ENCODE measurements at regions not wholly inside any gene's neighbourhood (a gene's known extent, or its start where the extent isn't known, plus 50 kb on each side); places are given as distances from the start of the nearest gene placed in this dataset.

DNA sequence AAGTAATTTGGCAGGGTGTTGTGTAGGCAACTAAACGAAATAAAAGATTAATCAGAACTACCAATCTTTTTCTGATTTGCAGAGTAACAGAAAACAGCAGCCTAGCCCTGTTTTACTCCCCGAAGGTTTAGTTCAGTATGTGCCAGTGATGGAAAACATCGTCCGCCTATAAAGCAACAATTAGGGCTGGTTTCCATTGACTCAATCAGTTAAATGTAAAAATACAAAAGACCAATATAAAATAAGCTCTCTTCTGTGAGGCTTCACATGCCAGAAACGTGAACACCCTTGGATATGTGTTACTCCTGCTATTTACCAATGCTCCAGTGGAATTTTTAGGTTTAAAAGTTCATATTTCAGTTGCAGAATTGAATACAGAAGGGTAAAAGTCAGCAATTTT, 210.5 kb upstream of the RSPO3 start:
- Histone ChIP-seq H2BK5ac (ENCODE audit: insufficient read length, low read length) (no peak overlapping the region), H3K23me2 (ENCODE audit: insufficient read length, low read depth, low read length, poor library complexity, severe bottlenecking) (no peaks in the 10 kb centered on the region), H3K27me3 (ENCODE audit: insufficient read depth, low read length) (no peaks in the 10 kb centered on the region), H4K8ac (replicated peaks; ENCODE audit: insufficient read length, low read depth, low read length) (no peak overlapping the region), H3K79me2 (ENCODE audit: insufficient read depth, low read length) (no peaks in the 10 kb centered on the region), H2BK12ac (ENCODE audit: insufficient read length, low read depth, low read length) (no peak overlapping the region), H4K20me1 (ENCODE audit: control insufficient read depth, insufficient read depth, insufficient read length) (no peaks in the 10 kb centered on the region), H3K56ac (ENCODE audit: insufficient read length, low read depth, low read length) (no peak overlapping the region), H4K91ac (ENCODE audit: insufficient read length, low read depth, low read length) (no peak overlapping the region), H3K4ac (ENCODE audit: low read depth, low read length) (no peak overlapping the region), H3K4me2 (ENCODE audit: insufficient read depth, insufficient read length, low read length) (no peak overlapping the region), H3K9ac (ENCODE audit: extremely low read depth, insufficient read length, low read length) (no peak overlapping the region), H2BK15ac (ENCODE audit: low read depth, low read length) (no peak overlapping the region), H2BK120ac (ENCODE audit: low read depth, low read length, poor library complexity, severe bottlenecking) (no peak overlapping the region), H3K18ac (ENCODE audit: insufficient read length, low read depth, low read length) (no peak overlapping the region), H2AFZ (ENCODE audit: low read length) (no peak overlapping the region), H3K4me1 (ENCODE audit: insufficient read depth, low read length) (no peaks in the 10 kb centered on the region), H2BK20ac (ENCODE audit: low read depth, low read length, poor library complexity, severe bottlenecking) (no peak overlapping the region), H3K79me1 (ENCODE audit: insufficient read depth, low read depth, low read length, poor library complexity, severe bottlenecking) (no peaks in the 10 kb centered on the region), H3T11ph (ENCODE audit: low read length) (no peak overlapping the region), H3K23ac (ENCODE audit: insufficient read length, low read depth, low read length) (no peak overlapping the region), H4K5ac (ENCODE audit: insufficient read length, low read depth, low read length) (no peak overlapping the region), H3K27ac (ENCODE audit: insufficient read length, low read depth, low read length) (no peak overlapping the region), H3K9me3 (ENCODE audit: control insufficient read depth, low read depth, low read length) (no peaks in the 10 kb centered on the region), H2AK5ac (ENCODE audit: insufficient read length, low read length) (no peak overlapping the region), H3K14ac (ENCODE audit: insufficient read depth, low read length) (no peak overlapping the region)
- Mint-ChIP-seq H3K4me1 (no peaks in the 10 kb centered on the region), H3K27ac (no peak overlapping the region), H3K9me3 (peaks cover 0 to 2% of the 10 kb centered on the region in 2 experiments; a peak in 1 of 5 replicates), H3K27me3 (ENCODE audit: low read depth) (no peaks in the 10 kb centered on the region), H3K4me3 (no peak overlapping the region), H3K36me3 (ENCODE audit: insufficient read depth in 1 of 3, low read depth in 3 of 3) (no peaks in the 10 kb centered on the region)
- WGBS (ENCODE audit: extremely low coverage, insufficient read length, low lambda C conversion rate), result no CpG with 5 or more reads among the region's 5 CpGs
- no peak for DNase-seq
- TF ChIP-seq, protein P1, sequence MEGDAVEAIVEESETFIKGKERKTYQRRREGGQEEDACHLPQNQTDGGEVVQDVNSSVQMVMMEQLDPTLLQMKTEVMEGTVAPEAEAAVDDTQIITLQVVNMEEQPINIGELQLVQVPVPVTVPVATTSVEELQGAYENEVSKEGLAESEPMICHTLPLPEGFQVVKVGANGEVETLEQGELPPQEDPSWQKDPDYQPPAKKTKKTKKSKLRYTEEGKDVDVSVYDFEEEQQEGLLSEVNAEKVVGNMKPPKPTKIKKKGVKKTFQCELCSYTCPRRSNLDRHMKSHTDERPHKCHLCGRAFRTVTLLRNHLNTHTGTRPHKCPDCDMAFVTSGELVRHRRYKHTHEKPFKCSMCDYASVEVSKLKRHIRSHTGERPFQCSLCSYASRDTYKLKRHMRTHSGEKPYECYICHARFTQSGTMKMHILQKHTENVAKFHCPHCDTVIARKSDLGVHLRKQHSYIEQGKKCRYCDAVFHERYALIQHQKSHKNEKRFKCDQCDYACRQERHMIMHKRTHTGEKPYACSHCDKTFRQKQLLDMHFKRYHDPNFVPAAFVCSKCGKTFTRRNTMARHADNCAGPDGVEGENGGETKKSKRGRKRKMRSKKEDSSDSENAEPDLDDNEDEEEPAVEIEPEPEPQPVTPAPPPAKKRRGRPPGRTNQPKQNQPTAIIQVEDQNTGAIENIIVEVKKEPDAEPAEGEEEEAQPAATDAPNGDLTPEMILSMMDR (conservative IDR thresholded peaks at IDR 0.05), result no peak

Measured in H9 (cell line).